AG09319 (cell line): ENCODE measurements at regions not wholly inside any gene's neighbourhood (a gene's known extent, or its start where the extent isn't known, plus 50 kb on each side); places are given as distances from the start of the nearest gene placed in this dataset.

Source experiments
- DNase-seq: peaks from one replicate; pipeline ENCODE4 v3.0.0-alpha.2; 2010; ENCODE audit warnings: low read depth; ENCODE audit errors: extremely low read depth
- CTCF ChIP-seq: IDR thresholded peaks from 2 replicates; pipeline ENCODE4 v1.5.1; 2011; ENCODE audit warnings: low read depth, mild to moderate bottlenecking, inconsistent platforms, low read length, moderate library complexity

GRCh38 chr6:24032896-24033688, 92.9 kb upstream of the NRSN1 start:
- TF ChIP-seq CTCF, result no peak
- DNase-seq, result no peak

GRCh38 chr6:24043848-24044247, 82.2 kb upstream of the NRSN1 start:
- DNase-seq, result no peak
- TF ChIP-seq CTCF, result no peak

GRCh38 chr6:24051942-24052589, 73.9 kb upstream of the NRSN1 start:
- no peak for TF ChIP-seq CTCF
- DNase-seq, result no peak

- TF ChIP-seq CTCF, result no peak
- DNase-seq, result no peak
Measured at GRCh38 chr6:24052590-24052961, 73.4 kb upstream of the NRSN1 start.

GRCh38 chr6:24053057-24053456, 73.0 kb upstream of the NRSN1 start:
- TF ChIP-seq CTCF, result no peak
- no peak for DNase-seq

- no peak for DNase-seq
- TF ChIP-seq CTCF, result no peak
Measured at GRCh38 chr6:24054388-24054787, 71.6 kb upstream of the NRSN1 start.

GRCh38 chr6:24056567-24056966, 69.4 kb upstream of the NRSN1 start:
- no peak for TF ChIP-seq CTCF
- no peak for DNase-seq
